Glutamatergic neuron (in vitro differentiated cells): ENCODE measurements at regions not wholly inside any gene's neighbourhood (a gene's known extent, or its start where the extent isn't known, plus 50 kb on each side); places are given as distances from the start of the nearest gene placed in this dataset.

ENCODE experiments used
- DNase-seq: peaks from one replicate; pipeline ENCODE4 v3.0.0; 2022
- H3K27ac Mint-ChIP-seq: one replicate; pipeline ENCODE4 v1.8.0; 2020; ENCODE audit warnings: mild to moderate bottlenecking, mixed read lengths, inconsistent platforms; ENCODE audit not compliant: unreplicated experiment
- H3K27me3 Mint-ChIP-seq: one replicate; pipeline ENCODE4 v1.8.0; 2020; ENCODE audit warnings: mild to moderate bottlenecking, moderate library complexity, mixed read lengths, inconsistent platforms; ENCODE audit not compliant: unreplicated experiment
- H3K36me3 Mint-ChIP-seq: one replicate; pipeline ENCODE4 v1.8.0; 2020; ENCODE audit warnings: mild to moderate bottlenecking, mixed read lengths, inconsistent platforms; ENCODE audit not compliant: unreplicated experiment
- H3K4me1 Mint-ChIP-seq: one replicate; pipeline ENCODE4 v1.8.0; 2020; ENCODE audit warnings: mild to moderate bottlenecking, low read depth, mixed read lengths, inconsistent platforms; ENCODE audit not compliant: unreplicated experiment
- H3K4me3 Mint-ChIP-seq: one replicate; pipeline ENCODE4 v1.8.0; 2020; ENCODE audit warnings: mild to moderate bottlenecking, mixed read lengths, inconsistent platforms; ENCODE audit not compliant: unreplicated experiment
- H3K9me3 Mint-ChIP-seq: one replicate; pipeline ENCODE4 v1.8.0; 2020; ENCODE audit warnings: mild to moderate bottlenecking, moderate library complexity, mixed read lengths, inconsistent platforms; ENCODE audit not compliant: unreplicated experiment
- TF ChIP-seq, protein P1 (sequence below): fragments of 200-600 bp; sonication (generic); IDR thresholded peaks from one replicate; pipeline ENCODE4 v1.5.0; 2021; ENCODE audit not compliant: partially characterized antibody, unreplicated experiment

DNA sequence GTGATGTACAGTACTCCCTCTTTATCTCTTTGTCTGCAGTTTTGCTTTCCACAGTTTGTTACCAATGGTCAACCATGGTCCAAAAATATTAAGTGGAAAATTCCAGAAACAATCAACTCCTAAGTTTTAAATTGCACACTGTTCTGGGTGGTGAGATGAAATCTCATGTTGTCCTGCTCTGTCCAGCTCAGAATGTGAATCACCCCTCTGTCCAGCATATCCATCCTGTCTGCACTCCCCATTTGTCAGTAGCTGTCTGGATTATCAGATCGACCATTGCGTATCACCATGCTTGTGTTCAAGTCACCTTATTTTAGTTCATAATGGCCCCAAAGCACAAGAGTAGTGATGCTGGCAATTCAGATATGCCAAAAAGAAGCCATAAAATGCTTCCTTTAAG is 118.2 kb upstream of the PDE4B start:
- Mint-ChIP-seq H3K36me3 (no peaks in the 10 kb centered on the region), H3K4me3 (no peak overlapping the region), H3K4me1 (no peaks in the 10 kb centered on the region), H3K27ac (no peak overlapping the region), H3K9me3 (no peaks in the 10 kb centered on the region), H3K27me3 (no peaks in the 10 kb centered on the region)
- no peak for DNase-seq
- TF ChIP-seq, protein P1, sequence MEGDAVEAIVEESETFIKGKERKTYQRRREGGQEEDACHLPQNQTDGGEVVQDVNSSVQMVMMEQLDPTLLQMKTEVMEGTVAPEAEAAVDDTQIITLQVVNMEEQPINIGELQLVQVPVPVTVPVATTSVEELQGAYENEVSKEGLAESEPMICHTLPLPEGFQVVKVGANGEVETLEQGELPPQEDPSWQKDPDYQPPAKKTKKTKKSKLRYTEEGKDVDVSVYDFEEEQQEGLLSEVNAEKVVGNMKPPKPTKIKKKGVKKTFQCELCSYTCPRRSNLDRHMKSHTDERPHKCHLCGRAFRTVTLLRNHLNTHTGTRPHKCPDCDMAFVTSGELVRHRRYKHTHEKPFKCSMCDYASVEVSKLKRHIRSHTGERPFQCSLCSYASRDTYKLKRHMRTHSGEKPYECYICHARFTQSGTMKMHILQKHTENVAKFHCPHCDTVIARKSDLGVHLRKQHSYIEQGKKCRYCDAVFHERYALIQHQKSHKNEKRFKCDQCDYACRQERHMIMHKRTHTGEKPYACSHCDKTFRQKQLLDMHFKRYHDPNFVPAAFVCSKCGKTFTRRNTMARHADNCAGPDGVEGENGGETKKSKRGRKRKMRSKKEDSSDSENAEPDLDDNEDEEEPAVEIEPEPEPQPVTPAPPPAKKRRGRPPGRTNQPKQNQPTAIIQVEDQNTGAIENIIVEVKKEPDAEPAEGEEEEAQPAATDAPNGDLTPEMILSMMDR: no peak

DNA sequence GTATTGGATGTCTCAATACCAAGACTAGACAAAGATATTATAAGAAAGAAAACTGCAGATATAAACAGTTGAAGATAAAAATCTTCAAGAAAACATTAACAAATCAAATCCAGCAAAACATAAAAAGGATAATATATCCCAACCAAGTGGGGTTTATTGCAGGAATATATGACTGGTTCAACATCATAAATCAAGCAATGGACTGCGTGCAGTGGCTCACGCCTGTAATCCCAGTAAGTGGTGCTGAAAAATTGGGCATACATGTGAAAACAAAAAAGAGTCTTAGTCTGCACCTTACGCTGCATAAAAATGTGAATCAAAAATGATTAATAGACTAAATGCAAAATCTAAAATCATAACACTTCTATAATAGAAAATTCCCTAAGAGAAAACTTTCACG is 112.9 kb upstream of the PDE4B start:
- Mint-ChIP-seq H3K27ac (no peak overlapping the region), H3K9me3 (no peaks in the 10 kb centered on the region), H3K4me3 (no peak overlapping the region), H3K4me1 (no peaks in the 10 kb centered on the region), H3K36me3 (no peaks in the 10 kb centered on the region), H3K27me3 (no peaks in the 10 kb centered on the region)
- no peak for DNase-seq
- TF ChIP-seq, protein P1: no peak

- peaks cover under 1% of the 10 kb centered on the region for H3K36me3 Mint-ChIP-seq
- TF ChIP-seq, protein P1: no peak
- H3K4me1 Mint-ChIP-seq: no peaks in the 10 kb centered on the region
- no peaks in the 10 kb centered on the region for H3K9me3 Mint-ChIP-seq
- H3K27ac Mint-ChIP-seq: no peak overlapping the region
- no peak for DNase-seq
- no peak overlapping the region for H3K4me3 Mint-ChIP-seq
- H3K27me3 Mint-ChIP-seq: no peaks in the 10 kb centered on the region
These were observed 111.6 kb upstream of the PDE4B start for GRCh38 chr1:65681096-65681495.

DNA sequence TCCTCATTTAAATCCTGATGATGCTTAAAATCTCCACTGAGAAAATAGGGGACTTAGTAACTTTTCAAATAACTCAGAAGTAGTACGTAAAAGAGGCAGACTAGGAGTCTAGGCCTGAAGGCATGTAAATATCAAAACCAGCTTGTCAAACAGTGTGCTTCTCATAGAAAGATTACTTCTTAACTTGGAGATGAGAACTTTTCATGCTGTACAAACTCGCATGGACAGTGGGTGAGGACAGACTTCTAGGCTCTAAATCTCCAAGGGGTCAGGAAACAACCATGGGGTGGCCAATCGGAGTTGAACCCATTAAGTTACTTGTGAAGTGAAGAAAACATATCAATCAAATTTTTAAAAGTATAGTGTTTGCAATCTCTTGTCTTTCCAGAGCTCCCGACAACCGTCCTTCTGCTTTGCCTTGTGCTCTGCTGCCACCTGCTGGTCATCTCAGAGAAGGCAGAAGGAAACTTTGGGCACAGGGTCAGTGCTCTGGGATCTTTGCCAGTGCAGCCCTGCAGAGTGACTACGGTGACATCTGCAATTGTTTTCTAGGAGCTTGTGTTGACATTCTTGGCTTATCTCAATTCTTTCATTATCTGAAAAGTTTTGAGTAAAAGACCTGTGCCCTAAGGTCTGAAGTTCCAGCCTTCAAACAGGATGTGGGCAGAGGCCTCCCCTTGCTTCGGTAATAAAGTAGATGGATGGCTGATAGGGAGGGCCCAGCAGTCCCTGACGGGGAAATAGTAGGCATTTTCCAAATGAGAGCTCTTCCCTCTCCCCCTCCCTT is 105.1 kb upstream of the PDE4B start:
- DNase-seq: peak; percentile 88
- H3K4me1 Mint-ChIP-seq: peaks cover 6% of the 10 kb centered on the region
- no peak overlapping the region for H3K4me3 Mint-ChIP-seq
- peaks cover 5% of the 10 kb centered on the region for H3K27me3 Mint-ChIP-seq
- TF ChIP-seq, protein P1: peak; percentile 98
- H3K36me3 Mint-ChIP-seq: peaks cover 4% of the 10 kb centered on the region
- no peak overlapping the region for H3K27ac Mint-ChIP-seq
- peaks cover 3% of the 10 kb centered on the region for H3K9me3 Mint-ChIP-seq

DNA sequence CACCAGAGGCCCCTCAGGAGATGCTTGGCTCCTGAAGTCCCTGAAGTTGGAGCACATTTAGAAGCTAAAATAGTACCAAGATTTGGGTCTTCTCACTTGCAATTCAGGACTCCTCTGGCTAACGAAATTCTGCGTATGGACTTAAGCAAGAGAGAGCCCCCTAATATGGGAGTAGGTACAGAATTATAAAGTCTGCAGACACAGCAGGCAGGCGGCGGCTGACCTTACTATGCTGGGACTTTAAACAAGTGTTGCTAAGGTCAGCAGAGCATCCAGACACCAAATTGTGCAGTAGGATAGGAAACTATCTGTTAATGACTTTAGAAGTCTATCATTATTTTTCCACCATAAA is 104.5 kb upstream of the PDE4B start:
- H3K27ac Mint-ChIP-seq: no peak overlapping the region
- no peak for DNase-seq
- no peak overlapping the region for H3K4me3 Mint-ChIP-seq
- H3K27me3 Mint-ChIP-seq: peaks cover 5% of the 10 kb centered on the region
- H3K4me1 Mint-ChIP-seq: peaks cover 6% of the 10 kb centered on the region
- H3K9me3 Mint-ChIP-seq: peaks cover 3% of the 10 kb centered on the region
- H3K36me3 Mint-ChIP-seq: peaks cover 4% of the 10 kb centered on the region
- TF ChIP-seq, protein P1: no peak
